Endothelial cell of umbilical vein (primary cell): ENCODE measurements at regions not wholly inside any gene's neighbourhood (a gene's known extent, or its start where the extent isn't known, plus 50 kb on each side); places are given as distances from the start of the nearest gene placed in this dataset.

Experiments
- BruUV-seq: library from RNA; stranded (reverse); fragments of 400-500 nt; replicated peaks from 2 replicates; lab custom pipeline; 2021; lab: Mats Ljungman, UMichigan
- CTCF ChIA-PET: fragments of 300-600, 350-600 bp; sonication (Branson Sonifier 250); formaldehyde crosslinking; loops from one replicate; lab custom pipeline; 2021; ENCODE audit warnings: antibody characterized with exemption, inconsistent platforms; lab: Charles Lee
- POLR2A ChIA-PET: fragments of 300-600, 350-600 bp; sonication (Branson Sonifier 250); formaldehyde crosslinking; loops from one replicate; lab custom pipeline; 2021; ENCODE audit warnings: antibody characterized with exemption, inconsistent platforms; lab: Charles Lee
- DNase-seq: peaks from one replicate; pipeline ENCODE4 v3.0.0-alpha.2; 2011; ENCODE audit warnings: low read depth, low spot score
- FAIRE-seq: peaks from 2 replicates; lab custom pipeline; 2011; peaks lifted over from hg19 to GRCh38; lab: Jason Lieb, UNC
- H2AFZ ChIP-seq: 2 replicates; pipeline ENCODE4 v1.6.0; 2012; ENCODE audit warnings: low read depth, low read length, control low read depth, inconsistent platforms
- H3K27ac ChIP-seq: 2 replicates; pipeline ENCODE4 v1.5.1; 2011; ENCODE audit warnings: low read depth, mild to moderate bottlenecking, control low read depth, low read length, moderate library complexity; ENCODE audit not compliant: insufficient read depth
- H3K27me3 ChIP-seq, 2 experiments: 2 replicates each; pipeline versions ENCODE4 v1.6.0 to v1.6.1; 2011; ENCODE audit warnings: low read length in 2 of 2, mixed read lengths in 1 of 2; ENCODE audit not compliant: control insufficient read depth in 2 of 2, insufficient read depth in 2 of 2
- H3K36me3 ChIP-seq, 2 experiments: 2 replicates in 1 of 2; 3 replicates in 1 of 2; pipeline ENCODE4 v1.5.1; 2011; ENCODE audit warnings: low read length in 2 of 2, mild to moderate bottlenecking in 1 of 2, moderate library complexity in 1 of 2; ENCODE audit not compliant: control insufficient read depth in 2 of 2, insufficient read depth in 2 of 2; ENCODE audit errors: extremely low read depth in 1 of 2
- H3K4me1 ChIP-seq: 3 replicates; pipeline ENCODE4 v1.5.1; 2011; ENCODE audit warnings: mild to moderate bottlenecking, low read length; ENCODE audit not compliant: control insufficient read depth, insufficient read depth; ENCODE audit errors: extremely low read depth
- H3K4me2 ChIP-seq: 2 replicates; pipeline ENCODE4 v1.6.1; 2011; ENCODE audit warnings: low read length, control low read depth, mixed read lengths; ENCODE audit not compliant: insufficient read depth
- H3K4me3 ChIP-seq, 3 experiments: fragments of 200-600 bp in 1 of 3; sonication (generic), shearing (Covaris generic) in 1 of 3; replicated peaks in 1 of 3; 2 replicates each; pipeline ENCODE4 v1.5.1; 2011 to 2016; ENCODE audit warnings: control low read depth in 3 of 3, low read length in 3 of 3, mild to moderate bottlenecking in 2 of 3, inconsistent platforms in 1 of 3, low read depth in 1 of 3, moderate library complexity in 1 of 3; ENCODE audit not compliant: insufficient read depth in 1 of 3
- H3K79me2 ChIP-seq: 2 replicates; pipeline ENCODE4 v1.6.0; 2012; ENCODE audit warnings: low read length, inconsistent platforms; ENCODE audit not compliant: control insufficient read depth, insufficient read depth
- H3K9ac ChIP-seq: replicated peaks from 2 replicates; pipeline ENCODE3; 2011; ENCODE audit warnings: low read length, control low read depth; ENCODE audit not compliant: insufficient read depth; ENCODE audit errors: extremely low read depth
- H3K9me1 ChIP-seq: replicated peaks from 3 replicates; pipeline ENCODE4 v1.6.0; 2011; ENCODE audit warnings: mild to moderate bottlenecking, low read length; ENCODE audit not compliant: control insufficient read depth, insufficient read depth; ENCODE audit errors: extremely low read depth
- H3K9me3 ChIP-seq: replicated peaks from 2 replicates; pipeline ENCODE4 v1.5.1; 2012; ENCODE audit warnings: low read length, inconsistent platforms; ENCODE audit not compliant: control insufficient read depth, insufficient read depth
- H4K20me1 ChIP-seq: replicated peaks from 2 replicates; pipeline ENCODE3; 2011; ENCODE audit warnings: mild to moderate bottlenecking, low read length; ENCODE audit not compliant: control insufficient read depth, insufficient read depth; ENCODE audit errors: extremely low read depth
- EZH2 ChIP-seq: IDR thresholded peaks from 2 replicates; pipeline ENCODE4 v1.6.1; 2012; ENCODE audit warnings: borderline replicate concordance, low read depth, mild to moderate bottlenecking, moderate library complexity, low read length, inconsistent platforms; ENCODE audit not compliant: severe bottlenecking
- FOS ChIP-seq: IDR thresholded peaks from 2 replicates; pipeline ENCODE4 v1.6.1; 2011; ENCODE audit warnings: mild to moderate bottlenecking, low read length, moderate library complexity, borderline replicate concordance; ENCODE audit not compliant: insufficient read depth
- GATA2 ChIP-seq: IDR thresholded peaks from 2 replicates; pipeline ENCODE4 v1.7.0; 2011; ENCODE audit warnings: low read depth, mild to moderate bottlenecking, moderate library complexity, mixed read lengths, low read length; ENCODE audit not compliant: insufficient read length, insufficient read depth
- JUN ChIP-seq: IDR thresholded peaks from 2 replicates; pipeline ENCODE4 v1.6.1; 2011; ENCODE audit warnings: borderline replicate concordance, low read depth; ENCODE audit not compliant: insufficient read length, insufficient read depth
- MYC ChIP-seq: IDR thresholded peaks from one replicate; pipeline ENCODE4 v1.6.1; 2011; ENCODE audit warnings: mild to moderate bottlenecking, low read depth, low read length
- POLR2A ChIP-seq: IDR thresholded peaks from 2 replicates; pipeline ENCODE4 v1.6.1; 2012; ENCODE audit warnings: low read depth, mild to moderate bottlenecking, control low read depth, low read length
- dilution Hi-C: fragments of 300-500 bp; cut with MboI; formaldehyde crosslinking; loops from one replicate; pipeline ENCODE4 v1.15.0; 2019; ENCODE audit warnings: low sequenced_read_pairs; ENCODE audit not compliant: extremely low pct_ligation_motif_present
- intact Hi-C: fragments of 100-400 bp; cut with micrococcal nuclease; formaldehyde crosslinking; loops from one replicate; pipeline ENCODE4 v1.10.0; 2022
- TF ChIP-seq, protein P1 (sequence below): IDR thresholded peaks from 2 replicates; pipeline ENCODE4 v1.6.1; 2011; ENCODE audit not compliant: insufficient read depth, insufficient read length
- TF ChIP-seq, protein P2 (sequence below), 2 donors: IDR thresholded peaks; 1 replicate in 1 of 2; 2 replicates in 1 of 2; pipeline ENCODE4 v1.5.1; 2011; ENCODE audit warnings: low read length in 2 of 2, mild to moderate bottlenecking in 2 of 2, moderate library complexity in 2 of 2, control low read depth in 1 of 2, inconsistent platforms in 1 of 2, low read depth in 1 of 2; ENCODE audit not compliant: insufficient read depth in 1 of 2; ENCODE audit errors: extremely low read depth in 1 of 2

DNA sequence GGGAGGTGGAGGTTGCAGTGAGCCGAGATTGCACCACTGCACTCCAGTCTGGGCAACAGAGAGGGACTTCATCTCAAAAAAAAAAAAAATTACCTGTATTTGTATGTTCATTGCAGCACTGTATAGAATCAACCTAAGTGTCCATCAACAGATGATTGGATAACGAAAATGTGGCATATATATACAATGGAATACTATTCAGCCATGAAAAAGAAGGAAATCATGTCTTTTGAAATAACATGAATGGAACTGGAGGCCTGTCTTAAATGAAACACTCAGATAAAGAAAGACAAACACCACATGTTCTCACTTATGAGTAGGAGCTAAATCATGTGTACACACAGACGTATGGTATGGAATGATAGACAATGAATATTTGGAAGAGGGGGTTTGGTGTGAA is 59.4 kb upstream of the MEF2A start:
- dilution Hi-C loops = no loop called here
- DNase-seq = no peak
- no peaks in the 10 kb centered on the region for H3K36me3 ChIP-seq
- TF ChIP-seq MYC = no peak
- no peak for TF ChIP-seq FOS
- no peak for TF ChIP-seq GATA2
- TF ChIP-seq, protein P1, sequence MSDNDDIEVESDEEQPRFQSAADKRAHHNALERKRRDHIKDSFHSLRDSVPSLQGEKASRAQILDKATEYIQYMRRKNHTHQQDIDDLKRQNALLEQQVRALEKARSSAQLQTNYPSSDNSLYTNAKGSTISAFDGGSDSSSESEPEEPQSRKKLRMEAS = no peak
- TF ChIP-seq, protein P2, sequence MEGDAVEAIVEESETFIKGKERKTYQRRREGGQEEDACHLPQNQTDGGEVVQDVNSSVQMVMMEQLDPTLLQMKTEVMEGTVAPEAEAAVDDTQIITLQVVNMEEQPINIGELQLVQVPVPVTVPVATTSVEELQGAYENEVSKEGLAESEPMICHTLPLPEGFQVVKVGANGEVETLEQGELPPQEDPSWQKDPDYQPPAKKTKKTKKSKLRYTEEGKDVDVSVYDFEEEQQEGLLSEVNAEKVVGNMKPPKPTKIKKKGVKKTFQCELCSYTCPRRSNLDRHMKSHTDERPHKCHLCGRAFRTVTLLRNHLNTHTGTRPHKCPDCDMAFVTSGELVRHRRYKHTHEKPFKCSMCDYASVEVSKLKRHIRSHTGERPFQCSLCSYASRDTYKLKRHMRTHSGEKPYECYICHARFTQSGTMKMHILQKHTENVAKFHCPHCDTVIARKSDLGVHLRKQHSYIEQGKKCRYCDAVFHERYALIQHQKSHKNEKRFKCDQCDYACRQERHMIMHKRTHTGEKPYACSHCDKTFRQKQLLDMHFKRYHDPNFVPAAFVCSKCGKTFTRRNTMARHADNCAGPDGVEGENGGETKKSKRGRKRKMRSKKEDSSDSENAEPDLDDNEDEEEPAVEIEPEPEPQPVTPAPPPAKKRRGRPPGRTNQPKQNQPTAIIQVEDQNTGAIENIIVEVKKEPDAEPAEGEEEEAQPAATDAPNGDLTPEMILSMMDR (IDR thresholded peaks at IDR 0.05; ENCODE audit: extremely low read depth in 1 of 2, insufficient read depth in 1 of 2, low read depth in 1 of 2, low read length in 2 of 2) = no peak
- no peak for TF ChIP-seq JUN
- TF ChIP-seq EZH2 = no peak
- TF ChIP-seq POLR2A = no peak
- FAIRE-seq = no peak
- H3K79me2 ChIP-seq = no peaks in the 10 kb centered on the region
- H3K9me1 ChIP-seq = no peaks in the 10 kb centered on the region
- H3K9me3 ChIP-seq = no peaks in the 10 kb centered on the region
- POLR2A ChIA-PET = no interaction called here
- H3K4me1 ChIP-seq = peaks cover 30% of the 10 kb centered on the region
- H3K4me2 ChIP-seq = no peak overlapping the region
- BruUV-seq = no TSS peak
- CTCF ChIA-PET = interaction anchor here (1.2 to 1.9 kb wide), 8 partner anchors 18 to 234 kb away, joined by 3 to 13 read pairs (median 4); no protein-coding TSS in a partner anchor
- H3K27me3 ChIP-seq = no peaks in the 10 kb centered on the region
- H3K9ac ChIP-seq = no peak overlapping the region
- H3K4me3 ChIP-seq = no peak overlapping the region
- H4K20me1 ChIP-seq = no peaks in the 10 kb centered on the region
- no peak overlapping the region for H2AFZ ChIP-seq
- intact Hi-C loops = loop anchor here (5.0 kb wide), 1 partner anchor 104 kb away; no protein-coding TSS in a partner anchor
- H3K27ac ChIP-seq = no peak overlapping the region
